Neural cell (in vitro differentiated cells): ENCODE measurements at regions not wholly inside any gene's neighbourhood (a gene's known extent, or its start where the extent isn't known, plus 50 kb on each side); places are given as distances from the start of the nearest gene placed in this dataset.

Source experiments
- H2AFZ ChIP-seq: fragments of 200-600, 300-800 bp; sonication (generic), shearing (Covaris generic); 2 replicates; pipeline ENCODE4 v1.6.0; 2014; ENCODE audit warnings: low read depth, mild to moderate bottlenecking, antibody characterized with exemption, low read length, moderate library complexity
- H3F3A ChIP-seq: fragments of 200-600 bp; shearing (Covaris generic); 2 replicates; pipeline ENCODE4 v1.6.1; 2016; ENCODE audit warnings: mild to moderate bottlenecking, moderate library complexity, mixed read lengths, antibody characterized with exemption, low read length; ENCODE audit not compliant: insufficient read depth, poor library complexity, severe bottlenecking
- H3K27ac ChIP-seq: fragments of 200-600, 300-800 bp; sonication (generic), shearing (Covaris generic); 2 replicates; pipeline ENCODE4 v1.5.1; 2014; ENCODE audit warnings: mild to moderate bottlenecking, low read length, moderate library complexity
- H3K27me3 ChIP-seq: fragments of 300-800, 200-600 bp; sonication (generic), shearing (Covaris generic); 2 replicates; pipeline ENCODE4 v1.6.0; 2014; ENCODE audit warnings: mild to moderate bottlenecking, low read depth, low read length, moderate library complexity; ENCODE audit not compliant: insufficient read depth
- H3K36me3 ChIP-seq: fragments of 300-800, 200-600 bp; sonication (generic), shearing (Covaris generic); 2 replicates; pipeline ENCODE4 v1.5.1; 2014; ENCODE audit warnings: mild to moderate bottlenecking, antibody characterized with exemption, low read length, moderate library complexity; ENCODE audit not compliant: insufficient read depth
- H3K4me2 ChIP-seq: fragments of 300-800, 200-600 bp; sonication (generic), shearing (Covaris generic); 2 replicates; pipeline ENCODE4 v1.6.0; 2014; ENCODE audit warnings: mild to moderate bottlenecking, low read length
- H3K4me3 ChIP-seq: fragments of 300-800, 200-600 bp; sonication (generic), shearing (Covaris generic); 2 replicates; pipeline ENCODE4 v1.5.1; 2014; ENCODE audit warnings: mild to moderate bottlenecking, low read length, moderate library complexity
- H3K79me2 ChIP-seq: fragments of 200-600 bp; shearing (Covaris generic); replicated peaks from 2 replicates; pipeline ENCODE4 v1.6.0; 2014; ENCODE audit warnings: mild to moderate bottlenecking, low read length, moderate library complexity; ENCODE audit not compliant: insufficient read depth
- H3K9ac ChIP-seq: fragments of 300-800, 200-600 bp; sonication (generic), shearing (Covaris generic); 2 replicates; pipeline ENCODE4 v1.6.1; 2016; ENCODE audit warnings: mild to moderate bottlenecking, low read length, mixed read lengths
- H3K9me2 ChIP-seq: fragments of 200-600 bp; shearing (Covaris generic); 2 replicates; pipeline ENCODE4 v1.6.1; 2016; ENCODE audit warnings: mild to moderate bottlenecking, low read length, mixed read lengths; ENCODE audit not compliant: insufficient read depth
- H3K9me3 ChIP-seq: fragments of 200-600, 300-800 bp; sonication (generic), shearing (Covaris generic); 2 replicates; pipeline ENCODE4 v1.6.1; 2016; ENCODE audit warnings: mild to moderate bottlenecking, mixed run types, low read length, moderate library complexity, mixed read lengths
- H4K20me1 ChIP-seq: fragments of 200-600 bp; shearing (Covaris generic); 2 replicates; pipeline ENCODE4 v1.6.1; 2016; ENCODE audit warnings: mild to moderate bottlenecking, mixed run types; ENCODE audit not compliant: insufficient read depth
- CTCF ChIP-seq: fragments of 450-650 bp; IDR thresholded peaks from 2 replicates; pipeline ENCODE4 v1.5.1; 2014; ENCODE audit warnings: antibody characterized with exemption, mild to moderate bottlenecking, moderate library complexity; ENCODE audit not compliant: poor library complexity, severe bottlenecking
- EP300 ChIP-seq: fragments of 450-650 bp; conservative IDR thresholded peaks from 2 replicates; pipeline ENCODE4 v1.6.1; 2014; ENCODE audit warnings: antibody characterized with exemption, mild to moderate bottlenecking, moderate library complexity; ENCODE audit not compliant: poor library complexity, severe bottlenecking
- EZH2 ChIP-seq: fragments of 200-600, 300-800 bp; shearing (Covaris generic), sonication (generic); IDR thresholded peaks from 2 replicates; pipeline ENCODE4 v1.6.1; 2014; ENCODE audit warnings: antibody characterized with exemption, low read length, borderline replicate concordance, mild to moderate bottlenecking; ENCODE audit not compliant: insufficient read depth, poor library complexity, severe bottlenecking
- MXI1 ChIP-seq: fragments of 450-650 bp; conservative IDR thresholded peaks from 2 replicates; pipeline ENCODE4 v1.6.1; 2014; ENCODE audit warnings: antibody characterized with exemption, mild to moderate bottlenecking; ENCODE audit not compliant: poor library complexity, severe bottlenecking
- POLR2AphosphoS5 ChIP-seq: IDR thresholded peaks from 2 replicates; pipeline ENCODE4 v1.6.1; 2012
- RAD21 ChIP-seq: fragments of 450-650 bp; conservative IDR thresholded peaks from 2 replicates; pipeline ENCODE4 v1.6.1; 2014; ENCODE audit warnings: antibody characterized with exemption, mild to moderate bottlenecking, moderate library complexity
- REST ChIP-seq: IDR thresholded peaks from 2 replicates; pipeline ENCODE4 v1.6.1; 2012; ENCODE audit warnings: borderline replicate concordance
- SMC3 ChIP-seq: fragments of 450-650 bp; conservative IDR thresholded peaks from 2 replicates; pipeline ENCODE4 v1.6.1; 2014; ENCODE audit warnings: antibody characterized with exemption, mild to moderate bottlenecking, moderate library complexity; ENCODE audit not compliant: poor library complexity
- TAF1 ChIP-seq: IDR thresholded peaks from 2 replicates; pipeline ENCODE4 v1.6.1; 2012; ENCODE audit warnings: low read depth

- Histone ChIP-seq H3K36me3 (no peaks in the 10 kb centered on the region), H3K4me3 (no peak overlapping the region), H4K20me1 (no peaks in the 10 kb centered on the region), H3K27me3 (no peaks in the 10 kb centered on the region), H3F3A (no peaks in the 10 kb centered on the region), H3K9ac (no peak overlapping the region), H3K79me2 (no peaks in the 10 kb centered on the region), H3K27ac (no peak overlapping the region), H3K9me3 (no peaks in the 10 kb centered on the region), H3K9me2 (no peaks in the 10 kb centered on the region), H2AFZ (no peak overlapping the region), H3K4me2 (no peak overlapping the region)
- TF ChIP-seq RAD21 (no peak), SMC3 (no peak), POLR2AphosphoS5 (no peak), EP300 (no peak), REST (no peak), EZH2 (no peak), CTCF (no peak), MXI1 (no peak), TAF1 (no peak)
Measured at GRCh38 chr13:103156346-103156998, 90.3 kb upstream of the SLC10A2 start.

GRCh38 chr13:103153466-103153865 lies 87.2 kb upstream of the SLC10A2 start:
- Histone ChIP-seq H2AFZ (no peak overlapping the region), H4K20me1 (no peaks in the 10 kb centered on the region), H3K4me2 (no peak overlapping the region), H3K27me3 (no peaks in the 10 kb centered on the region), H3K9ac (no peak overlapping the region), H3K9me3 (no peaks in the 10 kb centered on the region), H3K36me3 (no peaks in the 10 kb centered on the region), H3K27ac (no peak overlapping the region), H3F3A (no peaks in the 10 kb centered on the region), H3K79me2 (no peaks in the 10 kb centered on the region), H3K4me3 (no peak overlapping the region), H3K9me2 (no peaks in the 10 kb centered on the region)
- TF ChIP-seq MXI1 (no peak), REST (no peak), CTCF (no peak), SMC3 (no peak), TAF1 (no peak)
